Spleen (tissue), 7 donors: ENCODE measurements at regions not wholly inside any gene's neighbourhood (a gene's known extent, or its start where the extent isn't known, plus 50 kb on each side); places are given as distances from the start of the nearest gene placed in this dataset.

Source experiments
- CTCF ChIP-seq, 11 experiments: fragments of 200-600 bp in 7 of 11; fragments of 450-650 bp in 4 of 11; sonication (generic) in 4 of 11; IDR thresholded peaks in 8 of 11; conservative IDR thresholded peaks in 3 of 11; 1 replicate in 7 of 11; 2 replicates in 4 of 11; pipeline versions ENCODE4 v1.4.0 to v1.8.0; 2016 to 2021; ENCODE audit warnings: antibody characterized with exemption in 11 of 11, inconsistent platforms in 4 of 11, mild to moderate bottlenecking in 1 of 11
- POLR2AphosphoS5 ChIP-seq, 3 donors: sonication (generic); formaldehyde crosslinking; IDR thresholded peaks; one replicate each; pipeline ENCODE4 v1.5.1; 2017; ENCODE audit warnings: antibody characterized with exemption in 3 of 3
- donor health status: DM: no; HTN: no; CAD: no; lungs with moderate emphysema.
- donor health status: DM: no; HTN: no; CAD: no.
- donor health status: DM: no; HTN: no; CAD: no.

DNA sequence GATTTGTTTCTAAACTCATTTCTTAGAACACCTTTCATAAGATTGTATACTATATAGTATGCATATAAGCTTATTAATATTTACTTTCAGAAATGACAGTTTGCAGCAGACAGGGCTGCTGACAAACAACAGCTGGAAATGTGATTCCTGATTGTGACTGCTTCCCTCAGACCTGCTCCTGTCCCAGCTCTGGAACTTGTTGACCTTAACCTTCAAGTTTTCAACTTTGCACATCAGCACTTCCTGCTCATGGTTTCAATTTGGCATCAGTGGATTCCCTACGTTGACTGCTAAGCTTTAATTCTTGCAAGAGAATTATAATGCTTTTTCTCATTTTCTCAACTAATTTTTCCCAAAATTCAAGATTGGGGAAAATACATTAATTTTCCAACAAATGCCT lies 459.2 kb upstream of the ACVR2A start:
- TF ChIP-seq CTCF (IDR thresholded peaks at IDR 0.05 in 8 of 11, conservative IDR thresholded peaks at IDR 0.05 in 3 of 11) (no peak), POLR2AphosphoS5 (IDR thresholded peaks at IDR 0.05) (no peak)
